HG02943 (cell line): ENCODE measurements at regions not wholly inside any gene's neighbourhood (a gene's known extent, or its start where the extent isn't known, plus 50 kb on each side); places are given as distances from the start of the nearest gene placed in this dataset.
"Not testable (repeated sequence)": the region's sequence is repeated elsewhere in the genome, so short reads cannot be mapped to it uniquely, and the experiment has no call there.

Experiments
- ATAC-seq: cut with Tn5 transposase; IDR thresholded peaks from one replicate; pipeline ENCODE4 v1.9.1; 2021; ENCODE audit warnings: mild to moderate bottlenecking, low read depth, moderate library complexity; ENCODE audit not compliant: unreplicated experiment

GRCh38 chr5:36521219-36521618 is 85.2 kb upstream of the SLC1A3 start:
- ATAC-seq: no peak

DNA sequence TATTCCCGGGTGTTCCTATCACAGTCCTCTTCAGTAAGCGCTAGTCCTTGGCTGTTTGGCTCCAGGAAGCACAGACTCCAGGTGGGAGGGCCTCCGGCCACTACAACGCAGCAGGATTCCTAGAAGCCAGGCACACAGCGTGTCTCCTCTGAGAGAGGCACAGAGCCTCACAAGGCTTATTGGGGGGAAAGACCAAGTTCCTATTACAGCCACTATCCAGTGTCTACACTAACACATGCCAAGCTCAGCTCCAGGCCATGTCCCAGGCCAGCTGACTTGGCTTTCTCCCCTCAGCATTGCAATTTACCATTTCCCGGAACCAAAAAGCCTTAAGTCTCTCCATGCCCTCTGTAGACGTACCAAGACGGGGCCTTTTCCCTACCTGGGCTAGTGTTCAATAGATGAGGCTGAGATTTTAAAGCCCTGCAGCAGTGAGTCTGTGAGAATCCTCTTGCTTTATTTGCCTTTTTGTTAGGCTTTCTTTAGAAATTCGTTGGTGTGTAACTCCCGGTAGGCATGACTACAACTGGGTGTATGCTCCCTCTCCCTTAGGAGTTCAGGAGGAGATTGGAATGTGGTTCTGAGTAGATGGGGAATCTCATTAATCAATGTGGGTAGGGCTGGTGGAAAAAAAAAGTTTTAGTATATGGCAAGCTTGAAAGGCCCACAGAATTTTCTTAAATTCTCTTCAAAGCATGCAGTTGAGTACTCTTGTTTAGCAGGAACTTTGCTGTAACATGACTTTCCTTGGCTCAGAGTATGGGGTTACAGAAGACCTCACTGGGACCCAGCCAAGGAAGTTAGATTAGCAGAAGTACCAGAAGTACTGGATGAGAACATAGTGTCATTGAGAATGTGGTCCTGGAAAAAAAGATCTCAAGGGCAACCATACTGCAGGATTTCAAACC is 84.3 kb upstream of the SLC1A3 start:
- ATAC-seq: no peak

DNA sequence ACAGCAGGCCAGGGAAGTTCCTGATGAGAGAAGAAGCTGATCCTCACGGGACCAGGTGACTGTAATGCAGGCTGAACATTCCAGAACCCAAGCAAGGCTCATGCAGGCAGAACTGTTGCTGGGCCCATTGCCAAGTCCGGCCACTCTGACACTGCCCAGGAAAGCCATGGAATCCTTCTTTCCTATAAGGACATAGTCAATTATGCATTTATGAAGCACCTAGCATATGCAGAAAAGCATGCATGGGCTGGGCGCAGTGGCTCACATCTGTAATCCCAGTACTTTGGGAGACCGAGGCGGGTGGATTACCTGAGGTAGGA is 83.7 kb upstream of the SLC1A3 start:
- ATAC-seq: no peak

- ATAC-seq: no peak
These were observed 83.0 kb upstream of the SLC1A3 start for GRCh38 chr5:36523450-36523849.

GRCh38 chr5:36523926-36524325 is 82.5 kb upstream of the SLC1A3 start:
- ATAC-seq: no peak

GRCh38 chr5:36526537-36526936 is 79.9 kb upstream of the SLC1A3 start:
- no peak for ATAC-seq

DNA sequence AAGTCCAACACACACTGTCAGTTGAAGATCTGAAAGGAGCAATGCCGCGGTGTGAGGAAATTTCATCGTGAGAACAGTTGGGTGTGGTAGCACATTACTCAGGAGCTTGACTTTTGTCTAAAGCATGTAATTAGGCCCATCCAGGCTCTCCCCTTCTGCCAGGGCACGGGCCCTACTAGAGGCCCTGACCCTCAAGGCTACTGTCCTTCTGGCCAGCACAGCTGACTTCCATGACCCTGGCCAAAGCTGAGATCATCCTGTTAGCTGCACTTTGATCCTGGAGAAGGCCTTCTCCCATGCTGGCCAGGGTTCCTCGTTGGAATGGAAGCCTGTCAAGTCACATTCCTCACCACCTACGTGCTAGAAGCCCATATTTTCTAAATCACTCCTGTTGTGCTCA is 77.8 kb upstream of the SLC1A3 start:
- no peak for ATAC-seq

DNA sequence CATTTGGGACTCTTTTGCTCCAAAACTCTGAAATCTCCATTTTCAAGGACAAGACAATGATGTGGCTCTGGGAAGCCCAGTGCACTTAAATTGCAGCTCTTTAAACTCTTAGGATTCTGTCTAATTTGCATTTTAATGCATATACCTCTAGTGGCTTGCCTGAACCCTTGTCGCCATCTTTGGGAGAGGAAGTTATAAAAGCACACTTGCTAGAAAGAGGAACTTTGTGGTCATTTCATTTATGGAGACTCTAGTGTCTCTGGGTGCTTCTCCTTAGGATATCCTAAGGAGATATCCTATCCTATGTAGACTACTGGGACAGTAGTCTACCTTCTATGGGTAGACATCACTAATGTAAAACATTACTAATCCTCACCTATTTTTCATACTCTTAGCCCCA is 77.3 kb upstream of the SLC1A3 start:
- ATAC-seq: no peak

GRCh38 chr5:36530215-36530614 is 76.2 kb upstream of the SLC1A3 start:
- ATAC-seq: no peak

DNA sequence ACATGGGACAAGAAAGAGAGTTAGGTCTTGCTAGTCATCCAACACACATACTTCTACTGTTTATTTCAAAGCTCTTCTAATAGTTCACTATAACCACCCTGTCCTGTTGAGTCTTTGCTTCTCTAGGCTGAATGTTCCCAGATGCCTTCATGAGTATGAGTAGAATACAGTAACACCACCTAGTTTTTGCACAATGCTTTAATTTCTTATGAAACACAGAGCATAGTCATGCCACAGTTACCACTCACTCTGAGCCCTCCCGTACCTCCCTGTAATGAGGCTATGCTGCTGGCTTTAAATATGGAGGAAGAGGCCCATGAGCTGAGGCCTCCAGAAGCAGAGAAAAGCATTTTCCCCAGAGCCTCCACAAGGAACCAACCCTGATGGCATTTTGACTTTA is 75.0 kb upstream of the SLC1A3 start:
- no peak for ATAC-seq

GRCh38 chr5:36535378-36535777 is 71.0 kb upstream of the SLC1A3 start:
- ATAC-seq: no peak

GRCh38 chr5:36535859-36536615 is 70.4 kb upstream of the SLC1A3 start:
- ATAC-seq: no peak

- no peak for ATAC-seq
These were observed 69.8 kb upstream of the SLC1A3 start for GRCh38 chr5:36536616-36537005.

DNA sequence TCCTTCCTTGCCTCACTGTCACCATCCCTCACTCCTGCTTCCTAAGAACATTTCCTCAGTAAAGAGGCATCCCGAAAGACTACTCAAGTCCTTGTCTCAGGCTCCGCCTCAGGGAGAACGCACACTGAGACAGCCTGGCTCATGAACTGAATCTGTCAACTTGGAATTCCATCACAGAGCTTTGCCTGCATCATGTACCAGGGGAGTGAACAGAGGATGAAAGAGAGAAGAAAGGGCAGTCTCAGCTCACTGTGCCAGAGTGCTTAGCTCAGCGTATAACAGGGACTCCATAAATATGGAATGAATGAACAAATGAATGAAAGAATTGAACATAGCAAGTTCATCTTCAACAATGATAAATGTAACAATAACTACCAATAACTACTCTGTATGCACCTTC is 68.7 kb upstream of the SLC1A3 start:
- ATAC-seq: no peak

- no peak for ATAC-seq
These were observed 53.6 kb upstream of the SLC1A3 start for GRCh38 chr5:36552651-36553393.

DNA sequence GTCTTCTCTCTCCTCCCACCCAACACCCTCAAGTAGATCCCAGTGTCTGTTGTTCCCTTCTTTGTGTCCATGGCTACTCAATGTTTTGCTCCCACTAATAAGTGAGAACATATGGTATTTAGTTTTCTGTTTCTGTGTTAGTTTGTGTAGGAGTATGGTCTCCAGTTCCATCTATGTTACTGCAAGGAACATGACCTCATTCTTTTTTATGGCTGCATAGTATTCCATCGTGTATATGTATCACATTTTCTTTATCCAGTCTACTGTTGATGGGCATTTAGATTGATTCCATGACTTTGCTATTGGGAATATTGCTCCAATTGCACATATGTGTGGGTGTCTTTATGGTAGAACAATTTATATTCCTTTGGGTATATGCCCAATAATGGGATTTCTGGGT is 51.4 kb upstream of the SLC1A3 start:
- not testable (repeated sequence) for ATAC-seq
